ENCODE measurements at regions not wholly inside any gene's neighbourhood (a gene's known extent, or its start where the extent isn't known, plus 50 kb on each side); places are given as distances from the start of the nearest gene placed in this dataset.

DNA sequence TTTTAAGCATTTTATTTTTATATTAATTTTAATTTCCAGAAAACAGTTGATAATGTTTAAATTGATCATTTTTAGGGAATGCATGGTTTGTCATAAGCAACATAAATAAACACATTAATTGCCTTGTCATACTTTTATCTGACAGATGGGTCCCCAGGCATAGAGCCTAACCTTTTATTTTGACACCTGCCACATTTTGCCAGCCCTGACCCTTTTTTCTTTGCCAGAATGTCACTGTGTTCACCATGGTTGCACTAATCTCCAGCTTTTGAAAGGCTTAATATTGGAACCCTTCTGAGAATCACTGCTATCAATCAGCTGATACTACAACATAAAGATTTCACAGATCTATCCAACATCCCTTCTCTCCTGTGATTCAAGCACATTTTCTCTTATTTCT, 56.0 kb upstream of the DPYD start:
- no peak for TF ChIP-seq FOXM1 (IDR thresholded peaks at IDR 0.05; ENCODE audit: borderline replicate concordance, low read depth)
- TF ChIP-seq TEAD4 (IDR thresholded peaks at IDR 0.05): no peak
- no peak for TF ChIP-seq RAD21 (IDR thresholded peaks at IDR 0.05; ENCODE audit: low read depth)
- TF ChIP-seq, protein P1, sequence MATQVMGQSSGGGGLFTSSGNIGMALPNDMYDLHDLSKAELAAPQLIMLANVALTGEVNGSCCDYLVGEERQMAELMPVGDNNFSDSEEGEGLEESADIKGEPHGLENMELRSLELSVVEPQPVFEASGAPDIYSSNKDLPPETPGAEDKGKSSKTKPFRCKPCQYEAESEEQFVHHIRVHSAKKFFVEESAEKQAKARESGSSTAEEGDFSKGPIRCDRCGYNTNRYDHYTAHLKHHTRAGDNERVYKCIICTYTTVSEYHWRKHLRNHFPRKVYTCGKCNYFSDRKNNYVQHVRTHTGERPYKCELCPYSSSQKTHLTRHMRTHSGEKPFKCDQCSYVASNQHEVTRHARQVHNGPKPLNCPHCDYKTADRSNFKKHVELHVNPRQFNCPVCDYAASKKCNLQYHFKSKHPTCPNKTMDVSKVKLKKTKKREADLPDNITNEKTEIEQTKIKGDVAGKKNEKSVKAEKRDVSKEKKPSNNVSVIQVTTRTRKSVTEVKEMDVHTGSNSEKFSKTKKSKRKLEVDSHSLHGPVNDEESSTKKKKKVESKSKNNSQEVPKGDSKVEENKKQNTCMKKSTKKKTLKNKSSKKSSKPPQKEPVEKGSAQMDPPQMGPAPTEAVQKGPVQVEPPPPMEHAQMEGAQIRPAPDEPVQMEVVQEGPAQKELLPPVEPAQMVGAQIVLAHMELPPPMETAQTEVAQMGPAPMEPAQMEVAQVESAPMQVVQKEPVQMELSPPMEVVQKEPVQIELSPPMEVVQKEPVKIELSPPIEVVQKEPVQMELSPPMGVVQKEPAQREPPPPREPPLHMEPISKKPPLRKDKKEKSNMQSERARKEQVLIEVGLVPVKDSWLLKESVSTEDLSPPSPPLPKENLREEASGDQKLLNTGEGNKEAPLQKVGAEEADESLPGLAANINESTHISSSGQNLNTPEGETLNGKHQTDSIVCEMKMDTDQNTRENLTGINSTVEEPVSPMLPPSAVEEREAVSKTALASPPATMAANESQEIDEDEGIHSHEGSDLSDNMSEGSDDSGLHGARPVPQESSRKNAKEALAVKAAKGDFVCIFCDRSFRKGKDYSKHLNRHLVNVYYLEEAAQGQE (IDR thresholded peaks at IDR 0.05; ENCODE audit: low read depth): no peak
- TF ChIP-seq TAF1 (IDR thresholded peaks at IDR 0.05; ENCODE audit: low read depth): no peak
- TF ChIP-seq YY1 (IDR thresholded peaks at IDR 0.05; ENCODE audit: low read depth): no peak
- TF ChIP-seq, protein P2, sequence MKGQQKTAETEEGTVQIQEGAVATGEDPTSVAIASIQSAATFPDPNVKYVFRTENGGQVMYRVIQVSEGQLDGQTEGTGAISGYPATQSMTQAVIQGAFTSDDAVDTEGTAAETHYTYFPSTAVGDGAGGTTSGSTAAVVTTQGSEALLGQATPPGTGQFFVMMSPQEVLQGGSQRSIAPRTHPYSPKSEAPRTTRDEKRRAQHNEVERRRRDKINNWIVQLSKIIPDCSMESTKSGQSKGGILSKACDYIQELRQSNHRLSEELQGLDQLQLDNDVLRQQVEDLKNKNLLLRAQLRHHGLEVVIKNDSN (IDR thresholded peaks at IDR 0.05): no peak
- TF ChIP-seq, protein P3, sequence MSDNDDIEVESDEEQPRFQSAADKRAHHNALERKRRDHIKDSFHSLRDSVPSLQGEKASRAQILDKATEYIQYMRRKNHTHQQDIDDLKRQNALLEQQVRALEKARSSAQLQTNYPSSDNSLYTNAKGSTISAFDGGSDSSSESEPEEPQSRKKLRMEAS (IDR thresholded peaks at IDR 0.05): no peak
- TF ChIP-seq CEBPB (IDR thresholded peaks at IDR 0.05): no peak

Measured in Ishikawa (cell line).